ENCODE measurements at regions not wholly inside any gene's neighbourhood (a gene's known extent, or its start where the extent isn't known, plus 50 kb on each side); places are given as distances from the start of the nearest gene placed in this dataset.

DNA sequence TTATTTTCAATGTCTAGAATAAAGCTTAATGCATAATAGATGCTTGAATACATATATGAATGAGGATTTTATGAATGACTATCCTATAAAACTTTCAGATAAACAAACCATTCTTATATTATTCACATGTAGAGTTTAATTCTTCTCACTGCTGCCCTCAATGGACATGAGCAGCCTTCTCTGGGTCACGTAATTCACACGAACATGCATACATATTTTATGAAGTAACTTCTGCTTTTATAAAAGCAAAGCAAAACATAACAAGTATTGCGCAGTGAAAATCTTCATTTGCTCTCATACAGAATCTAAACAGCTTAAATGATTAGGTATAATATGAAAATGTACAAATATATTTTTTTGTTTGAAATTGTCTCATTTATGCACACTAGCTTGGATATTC, 116.7 kb downstream of the TMA16 start:
- intact Hi-C loops (cut with DNase I), result no loop called here
- DNase-seq (peak in 1 of 4 donors; percentile 20), ATAC-seq (no peak)
- Histone ChIP-seq H3K27me3 (no peaks in the 10 kb centered on the region), H3K9me3 (no peaks in the 10 kb centered on the region), H3K4me1 (no peaks in the 10 kb centered on the region), H3K36me3 (replicated peaks in 1 of 2; ENCODE audit: insufficient read depth in 1 of 2, low read depth in 2 of 2) (no peaks in the 10 kb centered on the region), H3K4me3 (no peak overlapping the region), H3K27ac (peak overlapping the region in 1 of 4 donors; percentile 47)
- TF ChIP-seq, protein P1, sequence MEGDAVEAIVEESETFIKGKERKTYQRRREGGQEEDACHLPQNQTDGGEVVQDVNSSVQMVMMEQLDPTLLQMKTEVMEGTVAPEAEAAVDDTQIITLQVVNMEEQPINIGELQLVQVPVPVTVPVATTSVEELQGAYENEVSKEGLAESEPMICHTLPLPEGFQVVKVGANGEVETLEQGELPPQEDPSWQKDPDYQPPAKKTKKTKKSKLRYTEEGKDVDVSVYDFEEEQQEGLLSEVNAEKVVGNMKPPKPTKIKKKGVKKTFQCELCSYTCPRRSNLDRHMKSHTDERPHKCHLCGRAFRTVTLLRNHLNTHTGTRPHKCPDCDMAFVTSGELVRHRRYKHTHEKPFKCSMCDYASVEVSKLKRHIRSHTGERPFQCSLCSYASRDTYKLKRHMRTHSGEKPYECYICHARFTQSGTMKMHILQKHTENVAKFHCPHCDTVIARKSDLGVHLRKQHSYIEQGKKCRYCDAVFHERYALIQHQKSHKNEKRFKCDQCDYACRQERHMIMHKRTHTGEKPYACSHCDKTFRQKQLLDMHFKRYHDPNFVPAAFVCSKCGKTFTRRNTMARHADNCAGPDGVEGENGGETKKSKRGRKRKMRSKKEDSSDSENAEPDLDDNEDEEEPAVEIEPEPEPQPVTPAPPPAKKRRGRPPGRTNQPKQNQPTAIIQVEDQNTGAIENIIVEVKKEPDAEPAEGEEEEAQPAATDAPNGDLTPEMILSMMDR (IDR thresholded peaks at IDR 0.05), result no peak
- TF ChIP-seq POLR2A (IDR thresholded peaks at IDR 0.05), result no peak
- WGBS, 2 donors, result 43 to 55% methylated on average over 3 of the region's 3 CpGs

- Histone ChIP-seq H3K4me3 (no peak overlapping the region), H3K27ac (peak overlapping the region in 1 of 4 donors; percentile 47), H3K4me1 (no peaks in the 10 kb centered on the region), H3K27me3 (no peaks in the 10 kb centered on the region), H3K9me3 (no peaks in the 10 kb centered on the region), H3K36me3 (replicated peaks in 1 of 2; ENCODE audit: insufficient read depth in 1 of 2, low read depth in 2 of 2) (no peaks in the 10 kb centered on the region)
- no peak for TF ChIP-seq POLR2A (IDR thresholded peaks at IDR 0.05)
- TF ChIP-seq, protein P1 (IDR thresholded peaks at IDR 0.05), result no peak
- DNase-seq, result no peak
- ATAC-seq, result no peak
- intact Hi-C loops (cut with DNase I), result no loop called here
- 51 to 59% methylated on average over 2 of the region's 2 CpGs for WGBS, 2 donors
Observed at GRCh38 chr4:163611784-163612445, 117.4 kb downstream of the TMA16 start.

- DNase-seq (no peak), ATAC-seq (no peak)
- TF ChIP-seq, protein P1 (IDR thresholded peaks at IDR 0.05), result no peak
- TF ChIP-seq POLR2A (IDR thresholded peaks at IDR 0.05), result no peak
- H3K27me3 ChIP-seq, result no peaks in the 10 kb centered on the region
- H3K4me1 ChIP-seq, result no peaks in the 10 kb centered on the region
- peak overlapping the region in 1 of 4 donors; percentile 28 for H3K27ac ChIP-seq
- no peaks in the 10 kb centered on the region for H3K9me3 ChIP-seq
- no peak overlapping the region for H3K4me3 ChIP-seq
- intact Hi-C loops (cut with DNase I), result no loop called here
- H3K36me3 ChIP-seq (replicated peaks in 1 of 2; ENCODE audit: insufficient read depth in 1 of 2, low read depth in 2 of 2), result no peaks in the 10 kb centered on the region
Observed at GRCh38 chr4:163612762-163613161, 118.3 kb downstream of the TMA16 start.

DNA sequence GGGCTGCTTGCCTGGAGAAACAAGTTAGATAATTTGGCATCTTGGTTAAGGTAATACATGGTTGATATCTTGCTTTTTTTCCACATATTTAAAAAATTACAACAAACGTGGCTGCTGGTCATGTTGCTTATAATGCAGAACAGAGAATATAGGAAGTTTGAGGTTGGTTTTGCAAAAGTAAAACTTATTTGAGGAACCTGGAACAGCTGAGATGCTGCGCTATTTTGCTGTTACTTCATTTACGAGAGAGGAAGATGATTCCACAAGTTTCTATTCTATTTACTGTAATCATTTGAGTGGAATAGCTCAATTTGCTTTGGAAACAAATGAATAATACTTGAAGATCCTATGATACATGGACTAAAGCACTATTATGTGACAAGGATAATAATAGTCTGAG, 118.9 kb downstream of the TMA16 start:
- WGBS, 2 donors, result 39 to 62% methylated on average over 3 of the region's 3 CpGs
- Histone ChIP-seq H3K9me3 (no peaks in the 10 kb centered on the region), H3K4me3 (no peak overlapping the region), H3K4me1 (no peaks in the 10 kb centered on the region), H3K27me3 (no peaks in the 10 kb centered on the region), H3K27ac (peak overlapping the region in 1 of 4 donors; percentile 48), H3K36me3 (replicated peaks in 1 of 2; ENCODE audit: insufficient read depth in 1 of 2, low read depth in 2 of 2) (no peaks in the 10 kb centered on the region)
- TF ChIP-seq, protein P1 (IDR thresholded peaks at IDR 0.05), result no peak
- peak in 1 of 3 donors; percentile 22 for TF ChIP-seq POLR2A (IDR thresholded peaks at IDR 0.05)
- peak in 1 of 4 donors; percentile 10 for DNase-seq
- intact Hi-C loops (cut with DNase I), result no loop called here
- no peak for ATAC-seq

DNA sequence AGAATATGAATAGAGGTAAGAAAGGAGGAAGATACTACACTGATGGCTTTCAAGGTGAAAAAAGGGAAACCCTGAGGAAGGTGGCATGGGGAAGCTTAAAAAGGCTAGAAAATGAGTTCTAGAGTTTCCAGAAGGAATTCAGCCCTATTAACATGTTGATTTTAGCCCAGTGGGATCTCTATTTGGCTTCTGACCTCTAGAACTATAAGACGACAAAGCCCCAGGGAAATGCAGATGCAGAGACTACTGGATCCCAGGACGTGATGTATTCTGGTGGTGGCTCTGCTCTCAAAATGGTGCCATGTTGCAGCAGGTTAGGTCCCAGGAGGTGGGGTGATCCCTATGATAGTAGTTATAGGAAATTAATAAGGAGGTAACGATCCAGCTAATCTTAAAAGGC, 120.4 kb downstream of the TMA16 start:
- H3K36me3 ChIP-seq (replicated peaks in 1 of 2; ENCODE audit: insufficient read depth in 1 of 2, low read depth in 2 of 2), result no peaks in the 10 kb centered on the region
- no peak for DNase-seq
- WGBS, 2 donors, result 43 to 64% methylated on average over 3 of the region's 3 CpGs

More for the DNA sequence above, 120.4 kb downstream of the TMA16 start:
- intact Hi-C loops (cut with DNase I), result no loop called here
- TF ChIP-seq, protein P1 (IDR thresholded peaks at IDR 0.05), result no peak
- TF ChIP-seq POLR2A (IDR thresholded peaks at IDR 0.05), result no peak
- ATAC-seq, result no peak
- Histone ChIP-seq H3K9me3 (no peaks in the 10 kb centered on the region), H3K4me3 (no peak overlapping the region), H3K4me1 (no peaks in the 10 kb centered on the region), H3K27me3 (no peaks in the 10 kb centered on the region), H3K27ac (no peak overlapping the region)

Data from body of pancreas (tissue), 4 donors.